ENCODE measurements at regions not wholly inside any gene's neighbourhood (a gene's known extent, or its start where the extent isn't known, plus 50 kb on each side); places are given as distances from the start of the nearest gene placed in this dataset.

- no peak overlapping the region for H3K4me3 ChIP-seq
- DNase-seq (ENCODE audit: low spot score) = no peak
- no peak overlapping the region for H3K27ac ChIP-seq
- no peak for TF ChIP-seq CTCF (IDR thresholded peaks at IDR 0.05)
Measured at GRCh38 chr9:107842530-107842929, 353.0 kb upstream of the KLF4 start.

GRCh38 chr9:107841076-107841475 is 351.5 kb upstream of the KLF4 start:
- DNase-seq (ENCODE audit: low spot score) = no peak
- Histone ChIP-seq H3K27ac (no peak overlapping the region), H3K4me3 (no peak overlapping the region)
- no peak for TF ChIP-seq CTCF (IDR thresholded peaks at IDR 0.05)

GRCh38 chr9:107839371-107839770 is 349.8 kb upstream of the KLF4 start:
- Histone ChIP-seq H3K4me3 (no peak overlapping the region), H3K27ac (no peak overlapping the region)
- no peak for TF ChIP-seq CTCF (IDR thresholded peaks at IDR 0.05)
- DNase-seq (ENCODE audit: low spot score) = no peak

DNA sequence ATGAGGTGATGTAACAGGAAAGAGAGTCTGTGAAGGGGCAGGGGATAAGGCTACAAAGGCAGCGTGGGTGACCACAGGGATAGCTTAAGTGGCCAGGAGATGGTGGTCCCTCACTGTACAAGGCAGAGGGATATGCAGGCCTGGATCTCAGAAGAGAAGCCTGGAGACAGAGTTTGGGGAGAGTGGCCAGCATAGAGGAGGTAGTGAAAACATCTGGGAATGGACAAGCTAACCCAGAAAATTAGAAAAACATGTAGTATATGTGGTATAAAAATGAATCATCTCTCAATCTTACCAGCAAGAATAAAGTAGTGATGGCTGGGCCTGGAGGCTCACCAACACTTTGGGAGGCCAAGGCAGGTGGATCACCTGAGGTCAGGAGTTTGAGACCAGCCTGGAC is 349.2 kb upstream of the KLF4 start:
- DNase-seq (ENCODE audit: low spot score) = no peak
- TF ChIP-seq CTCF (IDR thresholded peaks at IDR 0.05) = no peak
- Histone ChIP-seq H3K27ac (no peak overlapping the region), H3K4me3 (no peak overlapping the region)

GRCh38 chr9:107836300-107836699 is 346.7 kb upstream of the KLF4 start:
- no peak for TF ChIP-seq CTCF (IDR thresholded peaks at IDR 0.05)
- Histone ChIP-seq H3K4me3 (no peak overlapping the region), H3K27ac (no peak overlapping the region)
- no peak for DNase-seq (ENCODE audit: low spot score)

DNA sequence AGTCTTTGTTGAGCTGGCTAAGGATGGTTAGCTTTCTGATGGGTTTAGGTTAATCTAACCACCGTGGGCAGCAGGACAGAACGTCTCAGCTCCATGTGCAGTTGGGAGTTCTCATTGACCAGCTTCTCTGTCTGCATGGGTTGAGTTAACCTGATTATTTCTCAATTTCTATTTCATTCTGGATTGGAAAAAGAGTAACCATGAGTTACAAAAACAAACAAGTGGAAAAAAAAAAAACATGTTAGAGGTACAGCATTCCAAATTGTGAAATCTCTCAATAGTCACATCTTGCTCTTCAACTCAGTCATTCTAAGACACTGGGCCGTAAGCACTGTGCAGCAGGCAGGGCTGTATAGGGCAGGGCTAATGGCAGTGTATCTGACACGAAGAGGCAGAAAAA is 343.7 kb upstream of the KLF4 start:
- Histone ChIP-seq H3K4me3 (no peak overlapping the region), H3K27ac (no peak overlapping the region)
- DNase-seq (ENCODE audit: low spot score) = no peak
- no peak for TF ChIP-seq CTCF (IDR thresholded peaks at IDR 0.05)

DNA sequence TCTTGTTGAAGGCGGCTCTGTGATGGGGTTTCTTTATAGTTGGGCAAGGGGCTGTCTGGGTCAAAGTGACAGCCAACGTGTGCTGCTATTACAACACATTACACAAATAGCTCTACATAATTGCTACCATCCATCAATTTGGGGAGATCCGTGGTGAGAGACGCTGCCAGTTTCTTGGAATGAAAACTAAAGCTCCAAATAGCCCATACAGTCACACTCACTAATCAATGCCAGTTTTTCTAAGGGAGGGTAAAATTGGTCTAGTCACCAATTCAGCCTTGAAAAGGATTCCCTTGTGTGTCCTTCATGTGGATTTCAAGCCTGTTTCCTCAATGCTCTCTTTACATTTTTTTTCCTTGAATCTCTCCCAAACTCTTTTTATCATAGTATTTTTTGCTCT is 343.3 kb upstream of the KLF4 start:
- no peak overlapping the region for H3K27ac ChIP-seq

More for the DNA sequence above, 343.3 kb upstream of the KLF4 start:
- TF ChIP-seq CTCF (IDR thresholded peaks at IDR 0.05) = no peak
- H3K4me3 ChIP-seq = no peak overlapping the region
- DNase-seq (ENCODE audit: low spot score) = no peak
